Vagina (tissue), 2 donors: ENCODE measurements at regions not wholly inside any gene's neighbourhood (a gene's known extent, or its start where the extent isn't known, plus 50 kb on each side); places are given as distances from the start of the nearest gene placed in this dataset.

Experiments
- DNase-seq, 2 donors: peaks; one replicate each; pipeline ENCODE4 v3.0.0-alpha.2; 2017; ENCODE audit errors: extremely low spot score in 2 of 2
- H3K27ac ChIP-seq: fragments of 200-600 bp; sonication (generic); one replicate; pipeline ENCODE4 v1.5.1; 2019
- H3K27me3 ChIP-seq: fragments of 200-600 bp; sonication (generic); one replicate; pipeline ENCODE4 v1.5.1; 2019
- H3K36me3 ChIP-seq, 2 donors: fragments of 200-600 bp; sonication (generic); one replicate each; pipeline ENCODE4 v1.5.1; 2017 to 2019
- H3K4me1 ChIP-seq: fragments of 200-600 bp; sonication (generic); one replicate; pipeline ENCODE4 v1.5.1; 2019
- H3K4me3 ChIP-seq, 2 donors: fragments of 200-600 bp; sonication (generic); 1 replicate in 1 of 2; 2 replicates in 1 of 2; pipeline ENCODE4 v1.5.1; 2016 to 2019
- H3K9me3 ChIP-seq: fragments of 200-600 bp; sonication (generic); one replicate; pipeline ENCODE4 v1.5.1; 2019
- POLR2A ChIP-seq, 2 donors: fragments of 450-650 bp; IDR thresholded peaks; one replicate each; pipeline ENCODE4 v1.6.1; 2017; ENCODE audit warnings: antibody characterized with exemption in 2 of 2, mild to moderate bottlenecking in 2 of 2, moderate library complexity in 2 of 2
- POLR2AphosphoS5 ChIP-seq, 2 donors: sonication (generic); formaldehyde crosslinking; IDR thresholded peaks; one replicate each; pipeline ENCODE4 v1.9.0; 2017; ENCODE audit warnings: antibody characterized with exemption in 2 of 2, mild to moderate bottlenecking in 2 of 2, low read depth in 1 of 2; ENCODE audit not compliant: insufficient read depth in 1 of 2
- intact Hi-C: fragments of 100-400 bp; cut with DNase I; formaldehyde crosslinking; loops from one replicate; pipeline ENCODE4 v1.15.1; 2023
- TF ChIP-seq, protein P1 (sequence below), 3 experiments: fragments of 450-650 bp in 2 of 3; fragments of 200-600 bp in 1 of 3; sonication (generic) in 1 of 3; IDR thresholded peaks; one replicate each; pipeline ENCODE4 v1.5.1; 2017 to 2019; ENCODE audit warnings: antibody characterized with exemption in 3 of 3, mild to moderate bottlenecking in 2 of 3, moderate library complexity in 2 of 3

DNA sequence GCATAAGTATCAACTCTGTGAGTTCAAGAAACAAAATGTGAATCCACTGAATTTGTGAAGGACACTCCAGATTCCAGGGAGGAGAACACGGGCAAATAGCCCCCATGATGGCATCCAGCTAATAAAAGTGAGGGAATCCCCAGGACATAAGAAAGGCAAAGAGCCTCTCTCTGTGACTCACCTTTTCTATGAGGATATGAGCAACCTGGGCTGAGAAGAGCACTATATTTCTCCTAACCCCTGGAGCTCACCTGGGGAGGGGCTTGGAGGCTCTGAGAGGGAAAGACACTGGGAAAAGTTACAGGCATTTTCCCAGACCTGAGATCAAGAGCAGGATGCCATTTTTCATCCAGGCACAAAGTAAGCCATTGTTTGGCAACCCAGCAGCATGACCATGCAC is 1298.8 kb downstream of the PLA2G4A start:
- TF ChIP-seq POLR2AphosphoS5 (IDR thresholded peaks at IDR 0.05; ENCODE audit: insufficient read depth in 1 of 2, low read depth in 1 of 2) = no peak
- no peak for TF ChIP-seq POLR2A (IDR thresholded peaks at IDR 0.05)
- TF ChIP-seq, protein P1, sequence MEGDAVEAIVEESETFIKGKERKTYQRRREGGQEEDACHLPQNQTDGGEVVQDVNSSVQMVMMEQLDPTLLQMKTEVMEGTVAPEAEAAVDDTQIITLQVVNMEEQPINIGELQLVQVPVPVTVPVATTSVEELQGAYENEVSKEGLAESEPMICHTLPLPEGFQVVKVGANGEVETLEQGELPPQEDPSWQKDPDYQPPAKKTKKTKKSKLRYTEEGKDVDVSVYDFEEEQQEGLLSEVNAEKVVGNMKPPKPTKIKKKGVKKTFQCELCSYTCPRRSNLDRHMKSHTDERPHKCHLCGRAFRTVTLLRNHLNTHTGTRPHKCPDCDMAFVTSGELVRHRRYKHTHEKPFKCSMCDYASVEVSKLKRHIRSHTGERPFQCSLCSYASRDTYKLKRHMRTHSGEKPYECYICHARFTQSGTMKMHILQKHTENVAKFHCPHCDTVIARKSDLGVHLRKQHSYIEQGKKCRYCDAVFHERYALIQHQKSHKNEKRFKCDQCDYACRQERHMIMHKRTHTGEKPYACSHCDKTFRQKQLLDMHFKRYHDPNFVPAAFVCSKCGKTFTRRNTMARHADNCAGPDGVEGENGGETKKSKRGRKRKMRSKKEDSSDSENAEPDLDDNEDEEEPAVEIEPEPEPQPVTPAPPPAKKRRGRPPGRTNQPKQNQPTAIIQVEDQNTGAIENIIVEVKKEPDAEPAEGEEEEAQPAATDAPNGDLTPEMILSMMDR (IDR thresholded peaks at IDR 0.05) = no peak
- intact Hi-C loops = no loop called here
- no peak for DNase-seq
- Histone ChIP-seq H3K4me1 (no peaks in the 10 kb centered on the region), H3K27me3 (no peaks in the 10 kb centered on the region), H3K4me3 (no peak overlapping the region), H3K36me3 (no peaks in the 10 kb centered on the region), H3K9me3 (no peaks in the 10 kb centered on the region), H3K27ac (no peak overlapping the region)

- Histone ChIP-seq H3K27ac (no peak overlapping the region), H3K27me3 (no peaks in the 10 kb centered on the region), H3K4me3 (no peak overlapping the region), H3K4me1 (no peaks in the 10 kb centered on the region), H3K36me3 (no peaks in the 10 kb centered on the region), H3K9me3 (no peaks in the 10 kb centered on the region)
- TF ChIP-seq POLR2AphosphoS5 (IDR thresholded peaks at IDR 0.05; ENCODE audit: insufficient read depth in 1 of 2, low read depth in 1 of 2) (no peak), POLR2A (IDR thresholded peaks at IDR 0.05) (no peak)
- TF ChIP-seq, protein P1 (IDR thresholded peaks at IDR 0.05) = no peak
- no peak for DNase-seq
- intact Hi-C loops = no loop called here
These were observed 1300.0 kb downstream of the PLA2G4A start for GRCh38 chr1:188128761-188129160.

DNA sequence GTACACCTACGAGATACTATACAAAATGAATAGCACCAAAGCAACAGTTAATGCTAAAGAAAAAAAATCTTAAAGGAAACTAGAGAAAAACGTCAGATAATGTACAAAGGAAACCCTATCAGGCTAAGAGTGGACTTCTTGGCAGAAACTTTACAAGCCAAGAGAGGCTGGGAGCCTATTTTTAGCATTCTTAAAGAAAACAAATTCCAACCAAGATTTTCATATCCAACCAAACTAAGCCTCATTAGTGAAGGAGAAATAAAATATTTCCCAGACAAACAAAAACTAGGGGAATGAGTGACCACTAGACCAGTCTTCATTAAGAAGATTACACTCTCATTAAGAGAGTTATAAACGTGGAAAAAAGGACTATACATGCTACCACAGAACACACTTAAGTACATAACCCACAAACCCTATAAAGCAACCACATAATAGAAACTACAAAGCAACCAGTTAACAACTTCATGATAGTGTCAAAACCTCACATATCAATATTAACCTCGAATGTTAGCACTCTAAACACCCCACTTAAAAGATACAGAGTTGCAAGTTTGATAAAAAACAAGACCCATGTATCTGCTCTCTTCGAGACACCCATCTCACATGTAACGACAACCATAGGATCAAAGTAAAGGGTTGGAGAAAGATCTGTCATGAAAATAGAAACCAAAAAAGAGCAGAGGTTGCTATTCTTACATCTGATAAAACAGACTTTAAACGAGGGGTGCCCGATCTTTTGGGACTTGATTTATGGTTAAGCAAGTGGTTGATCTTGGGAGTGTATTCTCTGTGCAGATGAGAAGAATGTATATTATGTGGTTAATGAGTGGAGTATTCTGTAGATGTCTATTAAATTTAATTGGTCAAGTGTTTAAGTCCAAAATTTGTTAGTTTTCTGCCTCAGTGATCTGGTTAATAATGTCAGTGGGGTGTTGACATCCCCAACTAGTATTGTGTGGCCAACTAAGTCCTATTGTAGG is 1301.4 kb downstream of the PLA2G4A start:
- no peaks in the 10 kb centered on the region for H3K36me3 ChIP-seq
- H3K27me3 ChIP-seq = no peaks in the 10 kb centered on the region
- no peak overlapping the region for H3K27ac ChIP-seq
- TF ChIP-seq, protein P1 (IDR thresholded peaks at IDR 0.05) = no peak
- no peak for TF ChIP-seq POLR2AphosphoS5 (IDR thresholded peaks at IDR 0.05; ENCODE audit: insufficient read depth in 1 of 2, low read depth in 1 of 2)
- TF ChIP-seq POLR2A (IDR thresholded peaks at IDR 0.05) = no peak
- no peak overlapping the region for H3K4me3 ChIP-seq
- intact Hi-C loops = no loop called here
- no peak for DNase-seq
- H3K9me3 ChIP-seq = no peaks in the 10 kb centered on the region
- H3K4me1 ChIP-seq = no peaks in the 10 kb centered on the region

DNA sequence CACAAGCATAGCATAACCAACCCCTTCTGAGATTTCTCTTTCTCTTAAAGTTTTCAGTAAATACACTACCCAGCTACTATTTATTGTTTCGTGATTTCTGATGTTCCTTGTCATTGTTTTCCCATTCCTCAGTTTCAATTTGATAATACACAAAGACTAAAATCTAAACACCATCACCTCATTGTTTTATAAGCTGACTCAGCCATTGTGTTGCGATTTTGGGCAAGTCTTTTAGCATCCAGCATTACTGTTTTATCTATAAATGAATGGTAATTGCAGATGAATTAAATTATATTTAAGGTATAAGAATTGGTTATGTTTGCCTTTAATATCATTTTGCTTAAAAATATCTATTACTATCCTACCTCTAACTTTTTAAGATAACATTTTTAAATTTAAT is 1308.5 kb downstream of the PLA2G4A start:
- Histone ChIP-seq H3K4me1 (no peaks in the 10 kb centered on the region), H3K4me3 (no peak overlapping the region), H3K9me3 (no peaks in the 10 kb centered on the region), H3K27me3 (no peaks in the 10 kb centered on the region), H3K27ac (no peak overlapping the region), H3K36me3 (no peaks in the 10 kb centered on the region)
- intact Hi-C loops = no loop called here
- DNase-seq = no peak
- TF ChIP-seq, protein P1 (IDR thresholded peaks at IDR 0.05) = no peak
- TF ChIP-seq POLR2A (IDR thresholded peaks at IDR 0.05) (no peak), POLR2AphosphoS5 (IDR thresholded peaks at IDR 0.05; ENCODE audit: insufficient read depth in 1 of 2, low read depth in 1 of 2) (no peak)

DNA sequence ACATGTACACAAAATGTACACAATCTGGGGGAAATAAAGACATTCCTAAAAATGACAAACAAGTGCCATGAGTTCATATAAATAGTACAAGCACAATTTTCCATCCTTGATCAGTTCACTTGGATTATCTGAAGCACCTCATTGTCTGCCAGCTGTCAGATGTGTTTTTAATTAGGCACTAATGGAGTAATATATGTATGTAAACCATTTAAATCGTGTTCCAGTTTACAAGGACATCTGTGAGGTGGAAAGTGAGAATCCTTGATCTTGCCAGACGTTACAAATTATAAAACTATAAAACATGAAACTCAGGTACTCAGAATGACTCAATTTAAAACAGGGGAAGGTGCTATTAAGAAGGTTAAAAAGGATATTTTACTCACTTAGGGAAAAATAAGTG is 1312.2 kb downstream of the PLA2G4A start:
- intact Hi-C loops = no loop called here
- Histone ChIP-seq H3K36me3 (no peaks in the 10 kb centered on the region), H3K4me3 (no peak overlapping the region), H3K9me3 (no peaks in the 10 kb centered on the region), H3K4me1 (no peaks in the 10 kb centered on the region), H3K27ac (no peak overlapping the region), H3K27me3 (no peaks in the 10 kb centered on the region)
- no peak for TF ChIP-seq POLR2A (IDR thresholded peaks at IDR 0.05)
- TF ChIP-seq, protein P1 (IDR thresholded peaks at IDR 0.05) = no peak
- no peak for TF ChIP-seq POLR2AphosphoS5 (IDR thresholded peaks at IDR 0.05; ENCODE audit: insufficient read depth in 1 of 2, low read depth in 1 of 2)
- no peak for DNase-seq
